GM12892 (cell line): ENCODE measurements at regions not wholly inside any gene's neighbourhood (a gene's known extent, or its start where the extent isn't known, plus 50 kb on each side); places are given as distances from the start of the nearest gene placed in this dataset.

Experiments
- DNase-seq: peaks from one replicate; pipeline ENCODE4 v3.0.0; 2011; ENCODE audit not compliant: insufficient read length
- FAIRE-seq: peaks from 2 replicates; lab custom pipeline; 2011; peaks lifted over from hg19 to GRCh38; lab: Jason Lieb, UNC
- POLR2A ChIP-seq: IDR thresholded peaks from 2 replicates; pipeline ENCODE4 v1.6.1; 2011; ENCODE audit warnings: low read depth, low read length, control low read depth
- POLR2AphosphoS5 ChIP-seq: IDR thresholded peaks from 2 replicates; pipeline ENCODE4 v1.6.1; 2011; ENCODE audit warnings: low read depth, low read length, control low read depth
- TAF1 ChIP-seq: IDR thresholded peaks from 2 replicates; pipeline ENCODE4 v1.6.1; 2011; ENCODE audit warnings: low read depth, mild to moderate bottlenecking, control low read depth, low read length, borderline replicate concordance

GRCh38 chr1:182141040-182141439, 79.5 kb upstream of the ZNF648 start:
- no peak for FAIRE-seq
- no peak for TF ChIP-seq POLR2A
- TF ChIP-seq POLR2AphosphoS5 = no peak
- TF ChIP-seq TAF1 = no peak

DNA sequence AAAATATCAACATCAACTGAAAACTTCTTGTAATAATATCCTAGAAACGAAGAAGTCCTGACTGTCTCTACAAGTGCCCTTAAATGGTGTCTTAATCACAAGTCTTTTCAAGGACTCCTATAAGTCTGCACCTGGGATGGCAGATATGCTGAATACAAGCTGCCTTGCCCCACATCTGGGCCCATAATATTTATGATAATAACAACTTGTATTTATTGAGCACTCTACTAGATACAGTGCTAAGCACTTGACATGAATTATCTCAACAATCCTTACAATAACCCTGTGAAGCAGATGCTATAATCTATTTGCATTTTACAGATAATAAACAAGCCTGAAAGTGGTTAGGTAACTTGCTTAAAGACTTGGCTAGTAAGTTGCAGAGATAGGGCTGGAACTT, 78.0 kb upstream of the ZNF648 start:
- no peak for TF ChIP-seq POLR2AphosphoS5
- TF ChIP-seq TAF1 = no peak
- TF ChIP-seq POLR2A = no peak
- FAIRE-seq = no peak
- no peak for DNase-seq

More at GRCh38 chr1:182141040-182141439, 79.5 kb upstream of the ZNF648 start:
- no peak for DNase-seq

GRCh38 chr1:182137546-182137945, 76.0 kb upstream of the ZNF648 start:
- no peak for TF ChIP-seq TAF1
- no peak for TF ChIP-seq POLR2AphosphoS5
- TF ChIP-seq POLR2A = no peak
- FAIRE-seq (no peak), DNase-seq (no peak)

DNA sequence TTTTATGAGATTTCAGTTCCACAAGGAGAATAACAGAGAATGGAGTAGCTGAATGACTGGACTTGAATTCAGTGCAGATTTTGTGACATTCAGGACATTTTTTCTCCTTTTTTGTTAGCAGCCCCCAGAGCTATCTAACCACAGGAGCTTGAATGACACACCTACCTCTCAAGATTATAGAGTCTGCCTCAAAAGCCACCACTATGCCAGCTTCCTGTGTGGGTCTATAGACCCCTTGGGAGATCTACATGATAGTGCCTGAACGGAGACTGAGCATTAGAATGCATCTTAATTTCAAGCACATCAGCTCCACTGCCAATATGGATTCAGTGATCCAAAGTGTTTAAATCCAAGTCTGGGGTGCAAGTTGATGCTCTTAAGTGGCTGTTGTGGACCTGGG, 74.4 kb upstream of the ZNF648 start:
- no peak for TF ChIP-seq TAF1
- TF ChIP-seq POLR2AphosphoS5 = no peak
- TF ChIP-seq POLR2A = no peak
- DNase-seq = no peak
- FAIRE-seq = no peak

DNA sequence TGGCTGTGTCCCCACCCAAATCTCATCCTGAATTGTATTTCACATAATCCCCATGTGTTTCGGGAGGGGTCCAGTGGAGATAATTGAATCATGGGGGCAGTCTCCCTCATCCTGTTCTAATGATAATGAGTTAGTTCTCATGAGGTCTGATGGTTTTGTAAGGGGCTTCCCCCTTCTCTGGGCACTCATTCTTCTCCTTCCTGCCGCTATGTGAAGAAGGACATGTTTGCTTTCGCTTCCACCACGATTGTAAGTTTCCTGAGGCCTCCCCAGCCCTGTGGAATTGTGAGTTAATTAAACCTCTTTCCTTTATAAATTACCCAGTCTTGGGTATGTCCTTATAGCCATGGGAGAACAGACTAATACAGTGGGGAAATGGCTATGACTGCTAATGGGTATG, 72.7 kb upstream of the ZNF648 start:
- FAIRE-seq (no peak), DNase-seq (no peak)
- TF ChIP-seq POLR2A (no peak), POLR2AphosphoS5 (no peak), TAF1 (no peak)

- DNase-seq (no peak), FAIRE-seq (no peak)
- TF ChIP-seq POLR2AphosphoS5 (no peak), POLR2A (no peak), TAF1 (no peak)
Measured at GRCh38 chr1:182133181-182133580, 71.7 kb upstream of the ZNF648 start.

- FAIRE-seq (no peak), DNase-seq (no peak)
- TF ChIP-seq POLR2AphosphoS5 = no peak
- no peak for TF ChIP-seq POLR2A
- TF ChIP-seq TAF1 = no peak
Measured at GRCh38 chr1:182129398-182129797, 67.9 kb upstream of the ZNF648 start.

DNA sequence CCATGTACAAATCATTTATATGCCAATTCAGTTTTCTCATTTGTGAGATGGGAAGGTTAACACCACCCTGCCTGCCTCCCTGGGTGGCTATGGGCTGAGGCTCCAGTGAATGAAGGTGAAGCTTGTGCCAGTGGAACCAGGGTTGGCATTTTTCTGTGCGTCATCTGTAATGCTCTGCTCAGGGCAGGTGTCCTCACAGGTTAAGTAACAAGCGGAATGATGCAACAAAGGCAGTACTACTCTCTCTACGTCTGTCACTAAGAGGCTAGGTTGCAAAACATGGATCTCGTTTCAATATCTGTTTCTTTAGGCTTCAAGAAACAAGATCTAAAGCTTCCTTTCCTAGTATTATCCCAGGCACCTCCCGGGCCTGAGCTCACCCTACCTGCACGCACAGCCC, 67.0 kb upstream of the ZNF648 start:
- DNase-seq (no peak), FAIRE-seq (no peak)
- TF ChIP-seq TAF1 = no peak

- no peak for DNase-seq
- FAIRE-seq = no peak
- no peak for TF ChIP-seq POLR2A
- no peak for TF ChIP-seq TAF1
- TF ChIP-seq POLR2AphosphoS5 = no peak
Measured at GRCh38 chr1:182127656-182128055, 66.1 kb upstream of the ZNF648 start.

- no peak for TF ChIP-seq POLR2AphosphoS5
- TF ChIP-seq TAF1 = no peak
- TF ChIP-seq POLR2A = no peak
- no peak for DNase-seq
- FAIRE-seq = no peak
Measured at GRCh38 chr1:182126272-182126800, 64.8 kb upstream of the ZNF648 start.

DNA sequence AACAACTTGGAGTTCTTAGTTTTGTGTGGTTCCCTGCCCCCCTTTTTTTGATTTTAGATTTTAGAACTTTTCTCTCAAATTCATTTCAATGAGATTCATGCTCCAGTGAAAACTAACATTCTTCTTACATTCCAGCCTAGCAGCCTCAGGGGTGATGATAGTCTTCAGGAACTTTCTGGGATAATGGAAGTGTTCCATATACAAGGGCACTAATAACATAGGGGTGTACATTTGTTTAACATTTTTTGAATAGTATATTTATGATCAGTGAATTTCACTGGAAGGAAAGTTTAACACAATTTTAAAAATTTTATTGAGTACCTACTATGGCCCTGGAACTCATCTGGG, 61.4 kb upstream of the ZNF648 start:
- FAIRE-seq = no peak
- TF ChIP-seq POLR2A (no peak), POLR2AphosphoS5 (no peak), TAF1 (no peak)
- no peak for DNase-seq

DNA sequence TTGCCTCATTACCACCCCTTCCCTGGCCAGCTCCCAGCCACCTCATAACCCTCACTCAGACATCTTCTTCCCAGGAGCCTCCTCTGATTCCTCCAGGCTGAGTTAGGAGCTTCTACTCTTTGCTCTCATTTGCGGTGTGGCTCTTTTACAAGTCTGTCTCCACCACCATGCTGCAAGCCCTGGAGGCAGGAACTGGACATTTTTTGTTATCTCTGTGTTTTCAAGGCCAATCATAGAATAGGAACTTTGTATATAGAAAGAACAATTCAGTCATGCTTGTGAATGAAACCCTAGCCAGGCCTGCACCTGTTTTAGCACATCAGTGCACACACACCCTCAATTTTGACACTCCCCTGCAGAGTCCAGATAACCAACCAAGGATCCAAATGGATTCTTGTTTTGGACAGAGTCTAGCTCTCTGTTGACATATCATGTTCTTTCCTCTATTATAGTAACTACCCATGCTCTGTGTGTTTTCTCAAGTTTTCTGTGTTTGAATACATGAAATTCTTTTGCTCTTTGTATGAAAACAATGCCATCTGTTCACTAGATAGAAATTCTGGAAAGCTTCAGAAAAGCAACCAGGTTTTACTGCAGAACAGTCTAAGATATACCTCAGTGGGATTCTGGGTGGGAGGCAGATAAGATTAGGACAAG, 60.9 kb upstream of the ZNF648 start:
- no peak for FAIRE-seq
- no peak for DNase-seq
- no peak for TF ChIP-seq TAF1
- TF ChIP-seq POLR2A = no peak
- no peak for TF ChIP-seq POLR2AphosphoS5

GRCh38 chr1:182121787-182122186, 60.3 kb upstream of the ZNF648 start:
- TF ChIP-seq POLR2AphosphoS5 (no peak), POLR2A (no peak), TAF1 (no peak)
- DNase-seq = no peak
- no peak for FAIRE-seq
